CD14-positive monocyte (primary cell): ENCODE measurements at regions not wholly inside any gene's neighbourhood (a gene's known extent, or its start where the extent isn't known, plus 50 kb on each side); places are given as distances from the start of the nearest gene placed in this dataset.
A peak's percentile ranks its signal among the peaks of the same experiment; 100 is the strongest.

ENCODE experiments used
- DNase-seq, 3 donors: peaks; one replicate each; pipeline ENCODE4 v3.0.0-alpha.2; 2011 to 2022
- H2AFZ ChIP-seq: 2 replicates; pipeline ENCODE4 v1.6.0; 2012; ENCODE audit warnings: mild to moderate bottlenecking, low read depth, low read length, inconsistent platforms; ENCODE audit not compliant: insufficient read depth, poor library complexity, severe bottlenecking
- H3K27ac ChIP-seq, 2 donors: 1 replicate in 1 of 2; 2 replicates in 1 of 2; pipeline ENCODE4 v1.5.1; 2012 to 2013; ENCODE audit warnings: low read length in 2 of 2, control low read depth in 1 of 2, inconsistent platforms in 1 of 2, low read depth in 1 of 2, mild to moderate bottlenecking in 1 of 2
- H3K27me3 ChIP-seq, 2 donors: one replicate each; pipeline versions ENCODE4 v1.6.0 to v1.6.1; 2011 to 2013; ENCODE audit warnings: low read length in 2 of 2; ENCODE audit not compliant: control insufficient read depth in 2 of 2, insufficient read depth in 2 of 2
- H3K36me3 ChIP-seq, 2 donors: replicated peaks in 1 of 2; 1 replicate in 1 of 2; 2 replicates in 1 of 2; pipeline versions ENCODE4 v1.5.1 to v1.6.1; 2012 to 2013; ENCODE audit warnings: low read length in 2 of 2, control low read depth in 1 of 2, inconsistent platforms in 1 of 2, mild to moderate bottlenecking in 1 of 2; ENCODE audit not compliant: insufficient read depth in 2 of 2, control insufficient read depth in 1 of 2
- H3K4me1 ChIP-seq, 2 donors: 1 replicate in 1 of 2; 2 replicates in 1 of 2; pipeline versions ENCODE4 v1.5.1 to v1.6.1; 2012 to 2013; ENCODE audit warnings: low read length in 2 of 2, control low read depth in 1 of 2, inconsistent platforms in 1 of 2, mild to moderate bottlenecking in 1 of 2, moderate library complexity in 1 of 2; ENCODE audit not compliant: insufficient read depth in 2 of 2, control insufficient read depth in 1 of 2
- H3K4me2 ChIP-seq: replicated peaks from 2 replicates; pipeline ENCODE3; 2012; ENCODE audit warnings: low read length, moderate library complexity, mild to moderate bottlenecking; ENCODE audit not compliant: poor library complexity, severe bottlenecking; ENCODE audit errors: extremely low read depth
- H3K4me3 ChIP-seq, 3 experiments: fragments of 200-600 bp in 1 of 3; sonication (generic) in 1 of 3; replicated peaks in 1 of 3; 1 replicate in 2 of 3; 2 replicates in 1 of 3; pipeline ENCODE4 v1.5.1; 2011 to 2013; ENCODE audit warnings: low read length in 3 of 3, mild to moderate bottlenecking in 3 of 3, control low read depth in 2 of 3, low read depth in 2 of 3, inconsistent platforms in 1 of 3, moderate library complexity in 1 of 3
- H3K79me2 ChIP-seq: 2 replicates; pipeline ENCODE4 v1.6.0; 2012; ENCODE audit warnings: mild to moderate bottlenecking, control low read depth, inconsistent platforms, low read length, moderate library complexity; ENCODE audit not compliant: insufficient read depth
- H3K9ac ChIP-seq: 2 replicates; pipeline ENCODE4 v1.6.0; 2017; ENCODE audit warnings: low read length, mild to moderate bottlenecking; ENCODE audit not compliant: insufficient read depth, poor library complexity, severe bottlenecking
- H3K9me3 ChIP-seq, 2 donors: replicated peaks in 1 of 2; 1 replicate in 1 of 2; 2 replicates in 1 of 2; pipeline versions ENCODE4 v1.5.1 to v1.6.1; 2012 to 2013; ENCODE audit warnings: low read length in 2 of 2, control low read depth in 1 of 2; ENCODE audit not compliant: control insufficient read depth in 1 of 2, insufficient read depth in 1 of 2
- H4K20me1 ChIP-seq: 2 replicates; pipeline ENCODE4 v1.6.0; 2012; ENCODE audit warnings: mild to moderate bottlenecking, low read length, control low read depth, moderate library complexity; ENCODE audit not compliant: insufficient read depth
- H3K27ac Mint-ChIP-seq, 7 donors: one replicate each; pipeline ENCODE4 v1.8.0; 2020; ENCODE audit warnings: mild to moderate bottlenecking in 7 of 7, mixed read lengths in 7 of 7, moderate library complexity in 6 of 7, inconsistent platforms in 2 of 7
- H3K27me3 Mint-ChIP-seq, 3 donors: one replicate each; pipeline ENCODE4 v1.8.0; 2021 to 2022; ENCODE audit warnings: low read depth in 3 of 3, mild to moderate bottlenecking in 3 of 3, mixed read lengths in 3 of 3, moderate library complexity in 3 of 3, inconsistent platforms in 1 of 3
- H3K36me3 Mint-ChIP-seq, 2 donors: one replicate each; pipeline ENCODE4 v1.8.0; 2020; ENCODE audit warnings: mixed read lengths in 2 of 2, inconsistent platforms in 1 of 2, mild to moderate bottlenecking in 1 of 2
- H3K4me1 Mint-ChIP-seq: one replicate; pipeline ENCODE4 v1.8.0; 2020; ENCODE audit warnings: mild to moderate bottlenecking, mixed read lengths
- H3K4me3 Mint-ChIP-seq, 2 donors: one replicate each; pipeline ENCODE4 v1.8.0; 2020; ENCODE audit warnings: mild to moderate bottlenecking in 2 of 2, mixed read lengths in 2 of 2, moderate library complexity in 1 of 2
- H3K9me3 Mint-ChIP-seq, 7 donors: one replicate each; pipeline ENCODE4 v1.8.0; 2020 to 2022; ENCODE audit warnings: mixed read lengths in 7 of 7, mild to moderate bottlenecking in 6 of 7, moderate library complexity in 6 of 7, inconsistent platforms in 2 of 7
- WGBS: methylation state at CpG from one replicate; pipeline ENCODE4 v1.1.5; 2013; ENCODE audit warnings: missing lambda C conversion rate; ENCODE audit not compliant: insufficient coverage; 5-methylcytosine and 5-hydroxymethylcytosine counted together
- intact Hi-C, 2 donors: fragments of 100-400 bp; cut with micrococcal nuclease; formaldehyde crosslinking; loops; one replicate each; pipeline versions ENCODE4 v1.15.0 to v1.15.1; 2023
- TF ChIP-seq, protein P1 (sequence below): fragments of 200-600 bp; IDR thresholded peaks from one replicate; pipeline ENCODE4 v1.8.0; 2022; ENCODE audit warnings: antibody characterized with exemption, mild to moderate bottlenecking

GRCh38 chr2:42844901-42845821 lies 52.8 kb upstream of the HAAO start:
- no peaks in the 10 kb centered on the region for H3K4me1 ChIP-seq
- Mint-ChIP-seq H3K27ac (no peak overlapping the region), H3K4me1 (peaks cover 3% of the 10 kb centered on the region), H3K9me3 (peaks cover 0 to 1% (median 0%) of the 10 kb centered on the region in 7 donors), H3K4me3 (no peak overlapping the region), H3K36me3 (no peaks in the 10 kb centered on the region), H3K27me3 (peaks cover 2 to 5% (median 3%) of the 10 kb centered on the region in 3 donors)
- DNase-seq, result no peak
- TF ChIP-seq, protein P1, sequence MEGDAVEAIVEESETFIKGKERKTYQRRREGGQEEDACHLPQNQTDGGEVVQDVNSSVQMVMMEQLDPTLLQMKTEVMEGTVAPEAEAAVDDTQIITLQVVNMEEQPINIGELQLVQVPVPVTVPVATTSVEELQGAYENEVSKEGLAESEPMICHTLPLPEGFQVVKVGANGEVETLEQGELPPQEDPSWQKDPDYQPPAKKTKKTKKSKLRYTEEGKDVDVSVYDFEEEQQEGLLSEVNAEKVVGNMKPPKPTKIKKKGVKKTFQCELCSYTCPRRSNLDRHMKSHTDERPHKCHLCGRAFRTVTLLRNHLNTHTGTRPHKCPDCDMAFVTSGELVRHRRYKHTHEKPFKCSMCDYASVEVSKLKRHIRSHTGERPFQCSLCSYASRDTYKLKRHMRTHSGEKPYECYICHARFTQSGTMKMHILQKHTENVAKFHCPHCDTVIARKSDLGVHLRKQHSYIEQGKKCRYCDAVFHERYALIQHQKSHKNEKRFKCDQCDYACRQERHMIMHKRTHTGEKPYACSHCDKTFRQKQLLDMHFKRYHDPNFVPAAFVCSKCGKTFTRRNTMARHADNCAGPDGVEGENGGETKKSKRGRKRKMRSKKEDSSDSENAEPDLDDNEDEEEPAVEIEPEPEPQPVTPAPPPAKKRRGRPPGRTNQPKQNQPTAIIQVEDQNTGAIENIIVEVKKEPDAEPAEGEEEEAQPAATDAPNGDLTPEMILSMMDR, result no peak
- peak overlapping the region; percentile 15 for H2AFZ ChIP-seq
- 69% methylated on average over 12 of the region's 20 CpGs for WGBS
- H3K79me2 ChIP-seq, result no peaks in the 10 kb centered on the region
- no peak overlapping the region for H3K4me3 ChIP-seq
- intact Hi-C loops, result loop anchor here in 1 of 2 donors (10.0 kb wide), 1 partner anchor 650 kb away; no protein-coding TSS in a partner anchor
- no peak overlapping the region for H3K27ac ChIP-seq
- no peak overlapping the region for H3K4me2 ChIP-seq
- H3K27me3 ChIP-seq, result no peaks in the 10 kb centered on the region
- H3K9ac ChIP-seq, result no peak overlapping the region
- no peaks in the 10 kb centered on the region for H3K36me3 ChIP-seq
- H4K20me1 ChIP-seq, result no peaks in the 10 kb centered on the region
- H3K9me3 ChIP-seq, result no peaks in the 10 kb centered on the region

GRCh38 chr2:42844366-42844765 lies 52.0 kb upstream of the HAAO start:
- 93% methylated on average over 2 of the region's 5 CpGs for WGBS

More at GRCh38 chr2:42844366-42844765, 52.0 kb upstream of the HAAO start:
- Histone ChIP-seq H2AFZ (peak overlapping the region; percentile 15), H3K4me3 (no peak overlapping the region), H3K9me3 (no peaks in the 10 kb centered on the region), H3K27ac (no peak overlapping the region), H3K27me3 (no peaks in the 10 kb centered on the region), H3K4me1 (no peaks in the 10 kb centered on the region), H3K9ac (no peak overlapping the region), H3K79me2 (no peaks in the 10 kb centered on the region), H4K20me1 (no peaks in the 10 kb centered on the region), H3K36me3 (no peaks in the 10 kb centered on the region), H3K4me2 (no peak overlapping the region)
- Mint-ChIP-seq H3K4me1 (peaks cover 3% of the 10 kb centered on the region), H3K27ac (no peak overlapping the region), H3K4me3 (no peak overlapping the region), H3K27me3 (peaks cover 2 to 5% (median 3%) of the 10 kb centered on the region in 3 donors), H3K36me3 (no peaks in the 10 kb centered on the region), H3K9me3 (peaks cover 0 to 1% (median 0%) of the 10 kb centered on the region in 7 donors)
- TF ChIP-seq, protein P1, result no peak
- no peak for DNase-seq
- intact Hi-C loops, result loop anchor here in 1 of 2 donors (10.0 kb wide), 1 partner anchor 650 kb away; no protein-coding TSS in a partner anchor
